ENCODE measurements at regions not wholly inside any gene's neighbourhood (a gene's known extent, or its start where the extent isn't known, plus 50 kb on each side); places are given as distances from the start of the nearest gene placed in this dataset.

GRCh38 chr1:113210248-113210647 lies 137.2 kb downstream of the LRIG2 start:
- TF ChIP-seq CTCF (optimal IDR thresholded peaks at IDR 0.05 in 1 of 3, IDR thresholded peaks at IDR 0.05 in 1 of 3, conservative IDR thresholded peaks at IDR 0.05 in 1 of 3; ENCODE audit: extremely low read depth in 1 of 3, insufficient read depth in 2 of 3, low read length in 3 of 3) (no peak), EZH2 (IDR thresholded peaks at IDR 0.05; ENCODE audit: low read length) (no peak)

Data from keratinocyte (primary cell).